Immature natural killer cell (primary cell): ENCODE measurements at regions not wholly inside any gene's neighbourhood (a gene's known extent, or its start where the extent isn't known, plus 50 kb on each side); places are given as distances from the start of the nearest gene placed in this dataset.
A peak's percentile ranks its signal among the peaks of the same experiment; 100 is the strongest.
"Not testable (repeated sequence)": the region's sequence is repeated elsewhere in the genome, so short reads cannot be mapped to it uniquely, and the experiment has no call there.

Experiments
- DNase-seq, 3 donors: peaks; one replicate each; pipeline ENCODE4 v3.0.0; 2022; ENCODE audit warnings: mixed read lengths in 1 of 3
- H3K27ac Mint-ChIP-seq, 6 donors: one replicate each; pipeline ENCODE4 v1.8.0; 2020; ENCODE audit warnings: mixed read lengths in 6 of 6, mild to moderate bottlenecking in 5 of 6, inconsistent platforms in 4 of 6, moderate library complexity in 3 of 6
- H3K27me3 Mint-ChIP-seq, 3 donors: one replicate each; pipeline ENCODE4 v1.8.0; 2020 to 2021; ENCODE audit warnings: low read depth in 3 of 3, mild to moderate bottlenecking in 3 of 3, mixed read lengths in 3 of 3, moderate library complexity in 3 of 3, inconsistent platforms in 1 of 3
- H3K36me3 Mint-ChIP-seq, 3 donors: one replicate each; pipeline ENCODE4 v1.8.0; 2020; ENCODE audit warnings: mixed read lengths in 3 of 3, inconsistent platforms in 2 of 3, mild to moderate bottlenecking in 2 of 3
- H3K4me1 Mint-ChIP-seq, 2 donors: one replicate each; pipeline ENCODE4 v1.8.0; 2020; ENCODE audit warnings: inconsistent platforms in 2 of 2, mild to moderate bottlenecking in 2 of 2, mixed read lengths in 2 of 2, moderate library complexity in 1 of 2
- H3K4me3 Mint-ChIP-seq, 5 donors: one replicate each; pipeline ENCODE4 v1.8.0; 2020; ENCODE audit warnings: mild to moderate bottlenecking in 5 of 5, mixed read lengths in 5 of 5, inconsistent platforms in 3 of 5, moderate library complexity in 3 of 5
- H3K9me3 Mint-ChIP-seq, 6 donors: one replicate each; pipeline ENCODE4 v1.8.0; 2020; ENCODE audit warnings: mild to moderate bottlenecking in 6 of 6, mixed read lengths in 6 of 6, inconsistent platforms in 4 of 6, moderate library complexity in 3 of 6

DNA sequence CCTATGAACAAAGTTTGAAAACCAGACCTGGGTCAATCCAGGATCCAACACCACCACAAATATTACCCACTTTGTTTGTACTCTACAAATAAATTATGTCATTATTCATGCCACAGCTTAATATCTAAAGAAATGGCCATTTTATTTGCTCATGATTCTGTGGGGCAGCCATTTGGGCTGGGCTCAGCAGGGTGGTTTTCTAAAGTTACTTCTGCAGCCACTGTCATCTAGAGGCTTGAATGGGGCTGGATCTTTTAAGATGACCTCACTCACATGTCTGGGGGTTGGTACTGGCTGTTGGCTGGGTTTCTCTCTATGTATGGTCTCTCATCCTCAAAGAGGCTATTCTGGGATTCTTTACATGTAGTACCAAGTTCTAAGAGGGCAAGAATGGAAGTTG is 96.2 kb downstream of the VCPKMT start:
- Mint-ChIP-seq H3K36me3 (peaks cover 12 to 31% (median 30%) of the 10 kb centered on the region in 3 donors), H3K4me3 (peak overlapping the region in 1 of 5 donors; percentile 17), H3K4me1 (peaks cover 25 to 28% of the 10 kb centered on the region in 2 donors), H3K27ac (peak overlapping the region in 2 of 6 donors; percentile 42 to 46), H3K27me3 (peaks cover 0 to 4% (median 0%) of the 10 kb centered on the region in 3 donors), H3K9me3 (peaks cover 0 to 6% (median 0%) of the 10 kb centered on the region in 6 donors)
- DNase-seq, result no peak

DNA sequence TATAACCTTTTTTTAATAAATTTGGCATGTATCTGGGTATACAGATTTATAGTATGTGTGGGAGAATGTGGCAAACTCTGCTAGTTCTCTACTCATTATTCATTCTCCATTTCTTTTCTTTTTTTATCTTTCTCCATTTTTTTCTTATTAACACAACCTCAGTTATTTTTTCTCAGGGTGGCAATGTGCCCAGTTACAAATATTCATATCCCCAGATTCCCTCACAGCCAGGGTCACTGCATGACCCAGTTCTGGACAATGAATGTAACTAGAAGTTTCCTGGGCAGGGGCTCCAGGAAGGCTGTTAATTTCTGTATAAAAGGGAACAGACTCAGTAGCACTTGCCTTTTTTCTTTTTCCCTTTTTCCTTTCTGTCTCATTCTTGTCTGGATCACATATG is 95.6 kb downstream of the VCPKMT start:
- peak overlapping the region; percentile 70 to 84 (median 78) for H3K27ac Mint-ChIP-seq
- H3K4me1 Mint-ChIP-seq, result peaks cover 24 to 28% of the 10 kb centered on the region in 2 donors
- H3K4me3 Mint-ChIP-seq, result peak overlapping the region; percentile 48 to 83 (median 78)
- peaks cover 0 to 4% (median 0%) of the 10 kb centered on the region in 3 donors for H3K27me3 Mint-ChIP-seq
- no peak for DNase-seq
- H3K36me3 Mint-ChIP-seq, result peaks cover 18 to 37% (median 36%) of the 10 kb centered on the region in 3 donors
- peaks cover 0 to 6% (median 3%) of the 10 kb centered on the region in 6 donors for H3K9me3 Mint-ChIP-seq

DNA sequence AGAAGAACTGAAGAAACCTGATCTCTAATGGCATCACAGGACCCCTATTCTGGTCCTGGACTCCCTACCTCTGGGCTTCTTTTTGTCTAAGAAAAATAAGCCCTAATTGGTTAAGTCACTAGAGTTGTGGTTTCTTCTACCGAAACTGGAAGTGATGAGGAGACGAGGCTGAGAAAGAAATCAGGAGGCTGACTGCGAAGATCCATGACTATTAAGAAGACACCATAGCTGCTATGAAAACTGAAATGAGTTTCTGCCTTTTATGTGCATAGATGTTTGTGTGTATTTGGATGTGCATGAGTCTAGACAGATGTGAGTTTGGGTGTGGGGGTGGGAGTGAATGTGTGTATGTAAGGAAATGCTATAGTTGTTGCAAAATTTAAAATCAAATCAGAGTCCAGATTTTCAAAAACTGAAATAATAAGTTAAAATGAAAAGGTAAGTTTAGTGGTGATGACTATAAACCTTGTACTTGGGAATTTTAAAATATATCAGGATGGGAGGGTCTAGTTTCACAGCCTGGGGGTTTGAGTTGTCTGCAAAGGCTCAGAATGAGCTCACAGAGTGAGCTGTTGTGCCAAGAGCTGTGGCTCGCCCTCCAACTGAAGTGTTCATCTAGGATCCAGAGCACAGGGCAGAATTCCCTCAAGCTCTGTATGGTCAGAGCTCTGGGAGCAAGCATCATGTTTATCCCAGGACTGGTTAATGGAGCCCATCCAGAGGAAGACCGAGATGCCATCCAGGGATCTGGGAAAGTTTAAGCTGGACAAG is 94.9 kb downstream of the VCPKMT start:
- Mint-ChIP-seq H3K27ac (peak overlapping the region; percentile 70 to 84 (median 78)), H3K4me3 (peak overlapping the region; percentile 48 to 83 (median 78)), H3K27me3 (peaks cover 0 to 4% (median 0%) of the 10 kb centered on the region in 3 donors), H3K9me3 (peaks cover 0 to 6% (median 3%) of the 10 kb centered on the region in 6 donors), H3K4me1 (peaks cover 23 to 28% of the 10 kb centered on the region in 2 donors), H3K36me3 (peaks cover 19 to 38% (median 38%) of the 10 kb centered on the region in 3 donors)
- DNase-seq, result peak; percentile 31 to 46 (median 41)

DNA sequence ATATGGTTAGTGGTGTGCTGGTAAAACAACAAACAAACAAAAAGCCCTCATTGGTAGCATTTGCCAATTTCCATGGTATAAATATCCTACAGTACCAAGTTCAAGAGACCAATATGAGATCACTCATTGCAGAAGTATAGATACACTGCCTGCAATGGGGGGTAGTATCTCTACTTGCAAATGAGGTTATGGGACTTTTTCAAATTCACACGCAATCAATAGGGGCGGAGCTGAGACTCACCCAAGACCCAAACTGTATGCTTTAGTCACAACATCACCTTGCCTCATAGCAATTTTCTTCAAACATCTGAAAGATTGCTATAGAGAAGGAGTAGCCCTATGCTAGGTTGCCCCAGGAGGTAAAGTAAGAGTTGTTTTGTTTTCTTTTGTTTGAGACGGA is 93.7 kb downstream of the VCPKMT start:
- Mint-ChIP-seq H3K4me1 (peaks cover 23 to 28% of the 10 kb centered on the region in 2 donors), H3K9me3 (peaks cover 0 to 6% (median 3%) of the 10 kb centered on the region in 6 donors), H3K27ac (peak overlapping the region in 1 of 6 donors; percentile 78), H3K27me3 (peaks cover 0 to 4% (median 0%) of the 10 kb centered on the region in 3 donors), H3K4me3 (no peak overlapping the region), H3K36me3 (peaks cover 28 to 42% (median 38%) of the 10 kb centered on the region in 3 donors)
- no peak for DNase-seq

DNA sequence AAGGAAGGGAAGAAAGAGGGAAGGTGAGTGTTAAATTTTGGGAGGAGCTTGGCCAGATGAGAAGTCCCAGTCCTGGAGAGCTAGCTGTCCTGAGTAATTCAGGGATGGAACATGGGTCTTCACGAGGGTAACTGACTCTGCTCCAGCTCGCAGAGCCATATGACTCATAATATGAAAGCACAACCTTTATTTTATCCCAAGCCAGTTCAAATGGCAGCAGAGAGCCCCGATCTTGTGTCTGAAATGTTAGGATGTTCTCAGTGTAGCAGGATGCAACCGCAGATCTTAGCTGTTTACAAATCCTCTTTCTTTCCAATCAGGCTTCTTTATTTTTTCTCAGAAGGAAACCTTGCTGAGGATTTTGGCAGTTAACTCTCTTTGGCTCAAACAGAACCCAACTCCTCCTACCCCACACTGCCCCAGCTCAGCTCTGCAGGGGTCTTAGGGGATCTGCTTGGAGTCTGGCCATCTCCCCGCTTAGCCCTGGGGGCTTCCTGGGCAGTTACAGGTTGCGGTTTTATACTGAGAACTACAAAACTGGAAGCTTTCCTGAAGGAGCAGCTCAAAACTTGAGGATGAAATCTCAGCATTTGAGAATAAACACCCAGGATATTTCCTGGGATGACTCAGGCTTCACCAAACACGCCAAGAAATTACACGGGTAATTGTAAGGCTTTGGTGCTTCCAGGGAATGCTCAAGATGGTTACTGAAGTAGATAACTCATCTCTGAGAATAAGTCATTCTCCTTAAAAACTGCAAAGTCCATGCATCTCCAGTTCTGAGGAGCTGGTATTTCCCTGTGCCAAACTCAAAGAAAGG is 92.5 kb downstream of the VCPKMT start:
- Mint-ChIP-seq H3K9me3 (peaks cover 0 to 6% (median 3%) of the 10 kb centered on the region in 6 donors), H3K4me3 (no peak overlapping the region), H3K27ac (no peak overlapping the region), H3K4me1 (peaks cover 23 to 28% of the 10 kb centered on the region in 2 donors), H3K36me3 (peaks cover 28 to 46% (median 37%) of the 10 kb centered on the region in 3 donors), H3K27me3 (peaks cover 0 to 4% (median 0%) of the 10 kb centered on the region in 3 donors)
- no peak for DNase-seq

DNA sequence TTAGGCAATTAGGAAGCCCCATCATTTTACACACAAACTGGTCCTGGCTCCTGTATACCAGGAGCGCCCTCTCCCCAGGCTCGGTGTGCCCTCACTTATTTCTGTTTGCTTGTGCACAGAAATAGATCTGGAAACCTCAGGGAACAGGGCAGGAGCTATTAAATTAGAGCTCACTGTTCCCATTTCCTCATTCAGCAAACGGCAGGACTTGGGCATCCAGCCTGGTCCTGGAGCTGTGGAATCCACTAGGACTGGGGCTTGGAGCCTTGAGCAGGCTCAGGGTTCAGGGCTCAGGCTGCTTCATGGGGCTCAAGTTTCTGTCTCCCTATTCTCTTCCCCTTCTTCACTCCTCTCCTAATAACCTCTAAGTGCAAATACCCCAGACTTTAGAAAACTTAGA is 91.3 kb downstream of the VCPKMT start:
- peaks cover 23 to 27% of the 10 kb centered on the region in 2 donors for H3K4me1 Mint-ChIP-seq
- H3K4me3 Mint-ChIP-seq, result no peak overlapping the region
- DNase-seq, result no peak
- H3K27ac Mint-ChIP-seq, result peak overlapping the region in 4 of 6 donors; percentile 18 to 79 (median 62)
- H3K27me3 Mint-ChIP-seq, result peaks cover 0 to 4% (median 0%) of the 10 kb centered on the region in 3 donors
- H3K9me3 Mint-ChIP-seq, result peaks cover 0 to 6% (median 2%) of the 10 kb centered on the region in 6 donors
- peaks cover 30 to 42% (median 32%) of the 10 kb centered on the region in 3 donors for H3K36me3 Mint-ChIP-seq

DNA sequence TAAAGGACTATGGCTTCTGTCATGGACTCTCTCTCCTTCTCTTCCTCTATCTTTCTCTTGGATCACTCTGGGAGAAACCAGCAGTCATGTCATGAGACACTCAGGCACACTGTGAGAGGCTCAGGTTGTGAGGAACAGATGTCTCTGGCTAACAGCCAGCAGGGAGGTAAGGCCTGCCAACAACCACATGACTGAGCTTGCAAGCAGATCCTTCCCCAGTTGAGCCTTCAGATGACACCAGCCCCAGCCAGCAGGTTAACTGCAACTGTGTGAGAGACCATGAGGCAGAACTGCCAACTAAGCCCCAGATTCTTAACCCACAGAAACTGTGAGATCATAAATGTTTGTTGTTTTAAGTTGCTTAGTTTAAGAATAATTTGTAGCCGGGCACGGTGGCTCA is 90.6 kb downstream of the VCPKMT start:
- H3K27ac Mint-ChIP-seq, result peak overlapping the region; percentile 13 to 79 (median 54)
- no peak overlapping the region for H3K4me3 Mint-ChIP-seq
- H3K9me3 Mint-ChIP-seq, result peaks cover 0 to 5% (median 0%) of the 10 kb centered on the region in 6 donors
- H3K27me3 Mint-ChIP-seq, result peaks cover 0 to 4% (median 0%) of the 10 kb centered on the region in 3 donors
- peaks cover 27 to 37% (median 28%) of the 10 kb centered on the region in 3 donors for H3K36me3 Mint-ChIP-seq
- peaks cover 17 to 22% of the 10 kb centered on the region in 2 donors for H3K4me1 Mint-ChIP-seq
- DNase-seq, result no peak

DNA sequence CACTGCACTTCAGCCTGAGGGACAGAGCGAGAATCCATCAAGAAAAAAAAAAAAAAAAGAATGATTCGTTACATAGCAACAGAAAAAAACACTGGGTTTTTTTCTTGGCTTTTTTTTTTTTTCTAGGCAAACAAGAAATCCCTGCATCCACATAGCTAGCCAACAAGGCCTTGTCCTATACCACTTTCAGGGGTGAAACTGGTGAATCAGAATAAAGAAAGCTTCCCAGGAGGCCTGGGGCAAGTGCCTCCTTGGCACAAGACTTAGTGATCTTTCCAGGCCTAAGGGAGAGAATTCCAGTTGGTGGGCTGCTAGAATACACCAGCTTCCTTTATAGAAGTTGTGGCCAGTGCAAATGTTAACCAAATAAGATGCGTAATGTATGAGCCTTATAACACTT is 90.0 kb downstream of the VCPKMT start:
- Mint-ChIP-seq H3K27me3 (peaks cover 0 to 4% (median 0%) of the 10 kb centered on the region in 3 donors), H3K9me3 (peaks cover 0 to 5% (median 0%) of the 10 kb centered on the region in 6 donors), H3K4me1 (peaks cover 17 to 22% of the 10 kb centered on the region in 2 donors), H3K36me3 (peaks cover 21 to 36% (median 32%) of the 10 kb centered on the region in 3 donors), H3K27ac (no peak overlapping the region), H3K4me3 (no peak overlapping the region)
- no peak for DNase-seq

DNA sequence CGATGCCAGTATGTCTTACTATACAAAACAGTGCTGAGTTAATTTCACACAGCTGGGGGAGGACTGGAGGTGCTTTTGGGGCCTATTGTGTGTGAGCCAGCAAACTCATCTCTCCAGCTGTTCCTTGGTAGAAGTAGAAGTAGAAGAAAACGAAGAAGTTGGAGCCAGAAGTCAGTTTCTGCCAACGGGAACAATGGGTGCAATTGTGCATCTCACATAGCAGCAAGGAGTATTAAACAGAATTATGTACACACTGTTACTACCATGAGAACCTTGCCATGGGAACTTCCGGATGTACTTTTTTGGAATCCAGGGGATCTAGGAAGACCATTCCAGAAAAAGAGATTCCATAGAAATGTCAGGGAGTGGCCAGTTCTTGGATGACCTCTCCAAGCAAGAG is 88.6 kb downstream of the VCPKMT start:
- peaks cover 21 to 45% (median 36%) of the 10 kb centered on the region in 3 donors for H3K36me3 Mint-ChIP-seq
- peaks cover 0 to 5% (median 0%) of the 10 kb centered on the region in 6 donors for H3K9me3 Mint-ChIP-seq
- no peaks in the 10 kb centered on the region for H3K27me3 Mint-ChIP-seq
- DNase-seq, result no peak
- H3K4me3 Mint-ChIP-seq, result no peak overlapping the region
- peaks cover 17 to 22% of the 10 kb centered on the region in 2 donors for H3K4me1 Mint-ChIP-seq
- no peak overlapping the region for H3K27ac Mint-ChIP-seq

DNA sequence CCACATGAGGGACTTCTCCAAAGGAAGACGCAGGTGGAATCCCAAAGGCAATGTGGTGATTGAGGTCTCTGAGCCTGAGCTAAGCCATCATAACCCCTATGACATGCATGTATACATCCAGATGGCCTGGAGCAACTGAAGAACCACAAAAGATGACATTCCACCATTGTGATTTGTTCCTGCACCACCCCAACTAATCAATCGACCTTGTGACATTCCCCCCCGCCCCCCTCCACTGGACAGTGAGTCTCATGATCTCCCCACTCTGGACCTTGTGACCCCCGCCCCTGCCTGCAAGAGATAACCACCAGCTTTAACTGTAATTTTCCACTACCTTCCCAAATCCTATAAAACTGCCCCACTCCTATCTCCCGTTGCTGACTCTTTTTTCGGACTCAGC is 87.9 kb downstream of the VCPKMT start:
- Mint-ChIP-seq H3K9me3 (peaks cover 0 to 5% (median 0%) of the 10 kb centered on the region in 6 donors), H3K4me1 (peaks cover 19 to 29% of the 10 kb centered on the region in 2 donors), H3K4me3 (no peak overlapping the region), H3K27me3 (no peaks in the 10 kb centered on the region), H3K36me3 (peaks cover 19 to 45% (median 36%) of the 10 kb centered on the region in 3 donors), H3K27ac (peak overlapping the region in 2 of 6 donors; percentile 46 to 53)
- no peak for DNase-seq

DNA sequence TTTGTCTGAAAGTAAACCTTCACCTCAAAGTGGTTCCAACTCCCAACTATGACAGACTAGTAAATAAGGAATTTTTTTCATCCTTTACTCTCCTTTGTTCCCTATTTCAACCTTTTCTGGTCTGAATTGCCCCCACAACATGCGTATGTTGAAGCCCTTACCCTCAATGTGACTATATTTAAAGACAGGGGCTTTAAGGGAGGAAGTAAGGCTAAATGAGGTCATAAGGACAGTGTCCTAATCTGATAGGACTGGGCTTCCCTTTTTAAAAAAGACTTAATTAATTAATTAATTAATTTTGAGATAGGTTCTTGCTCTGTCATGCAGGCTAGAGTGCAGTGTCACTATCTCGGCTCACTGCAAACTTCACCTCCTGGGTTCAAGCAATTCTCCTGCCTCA is 86.3 kb downstream of the VCPKMT start:
- Mint-ChIP-seq H3K9me3 (peaks cover 0 to 5% (median 0%) of the 10 kb centered on the region in 6 donors), H3K27ac (peak overlapping the region in 1 of 6 donors; percentile 41), H3K36me3 (peaks cover 19 to 50% (median 38%) of the 10 kb centered on the region in 3 donors), H3K4me3 (no peak overlapping the region), H3K27me3 (no peaks in the 10 kb centered on the region), H3K4me1 (peaks cover 29 to 37% of the 10 kb centered on the region in 2 donors)
- no peak for DNase-seq

DNA sequence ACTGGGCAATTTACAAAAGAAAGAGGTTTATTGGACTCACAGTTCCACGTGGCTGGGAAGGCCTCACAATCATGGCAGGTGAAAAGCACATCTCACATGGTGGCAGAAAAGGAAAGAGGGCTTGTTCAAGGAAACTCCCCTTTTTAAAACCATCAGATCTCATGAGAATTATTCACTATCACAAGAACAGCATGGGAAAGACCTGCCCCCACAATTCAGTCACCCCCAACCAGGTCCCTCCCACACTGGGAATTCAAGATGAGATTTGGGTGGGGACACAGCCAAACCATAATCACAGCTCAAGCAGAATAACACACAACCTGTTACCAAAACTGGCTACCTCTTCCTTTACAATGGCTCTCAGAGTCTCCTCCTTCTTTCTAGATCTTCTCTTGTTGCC is 85.5 kb downstream of the VCPKMT start:
- not testable (repeated sequence) for H3K27me3 Mint-ChIP-seq, DNase-seq, H3K4me3 Mint-ChIP-seq, H3K9me3 Mint-ChIP-seq
- peaks cover 29 to 37% of the 10 kb centered on the region in 2 donors for H3K4me1 Mint-ChIP-seq
- peak overlapping the region; percentile 9 to 69 (median 51) for H3K27ac Mint-ChIP-seq
- peaks cover 10 to 41% (median 29%) of the 10 kb centered on the region in 3 donors for H3K36me3 Mint-ChIP-seq

DNA sequence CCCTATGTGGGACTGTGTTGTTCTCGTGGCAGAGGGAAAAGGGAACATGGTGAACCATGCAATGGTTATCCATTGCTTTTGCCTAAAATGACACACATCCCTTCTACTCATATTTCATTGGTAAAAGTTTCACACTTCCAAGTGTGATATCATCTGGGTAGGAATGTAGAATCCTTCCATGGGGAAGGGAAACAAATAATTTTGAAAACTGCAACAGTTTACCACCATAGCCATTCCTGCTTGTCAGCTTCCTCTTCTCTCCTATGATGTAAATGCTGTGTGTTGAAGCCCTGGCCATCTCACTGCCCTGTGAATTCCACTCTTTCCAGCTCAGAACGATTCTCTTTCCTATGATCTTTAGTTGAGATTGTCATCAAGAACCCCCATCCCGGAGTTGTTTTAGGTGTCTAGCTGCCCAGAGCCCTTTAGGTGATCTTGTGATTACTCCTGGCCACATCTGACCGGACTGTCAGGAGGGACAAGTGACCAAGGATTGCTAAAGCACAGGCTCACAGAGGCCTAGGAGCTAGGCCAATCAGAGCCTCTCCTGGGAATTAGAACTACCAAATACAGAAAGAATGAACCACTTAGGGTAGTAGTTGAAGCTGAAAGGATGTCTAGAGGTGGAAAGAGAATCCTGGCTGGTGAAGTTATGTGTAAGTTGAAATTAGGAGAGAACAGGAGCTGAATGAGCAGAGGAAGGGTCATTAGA is 84.6 kb downstream of the VCPKMT start:
- H3K36me3 Mint-ChIP-seq, result peaks cover 10 to 43% (median 26%) of the 10 kb centered on the region in 3 donors
- DNase-seq, result no peak

More for the DNA sequence above, 84.6 kb downstream of the VCPKMT start:
- H3K27me3 Mint-ChIP-seq, result peaks cover 0 to 2% (median 0%) of the 10 kb centered on the region in 3 donors
- H3K4me3 Mint-ChIP-seq, result no peak overlapping the region
- H3K27ac Mint-ChIP-seq, result peak overlapping the region in 4 of 6 donors; percentile 21 to 84 (median 62)
- H3K9me3 Mint-ChIP-seq, result no peaks in the 10 kb centered on the region
- peaks cover 29 to 40% of the 10 kb centered on the region in 2 donors for H3K4me1 Mint-ChIP-seq
